B cell (primary cell): ENCODE measurements at regions not wholly inside any gene's neighbourhood (a gene's known extent, or its start where the extent isn't known, plus 50 kb on each side); places are given as distances from the start of the nearest gene placed in this dataset.

ENCODE experiments used
- ATAC-seq: fragments of 200-7000 bp; cut with Tn5 transposase; one replicate; pipeline ENCODE4 v1.10.0; 2021; ENCODE audit warnings: low read depth, mild to moderate bottlenecking, moderate number of reproducible peaks, moderate library complexity
- CTCF ChIA-PET: fragments of 350-600 bp; sonication (Branson Sonifier 250); formaldehyde crosslinking; loops from one replicate; lab custom pipeline; 2021; ENCODE audit warnings: antibody characterized with exemption, inconsistent platforms; lab: Charles Lee
- POLR2A ChIA-PET: fragments of 350-600 bp; sonication (Branson Sonifier 250); formaldehyde crosslinking; loops from one replicate; lab custom pipeline; 2021; ENCODE audit warnings: antibody characterized with exemption; lab: Charles Lee
- DNase-seq: peaks from one replicate; pipeline ENCODE4 v3.0.0; 2013
- H2AFZ ChIP-seq: 2 replicates; pipeline ENCODE4 v1.6.1; 2012; ENCODE audit warnings: mild to moderate bottlenecking, low read depth, low read length; ENCODE audit not compliant: insufficient read depth, poor library complexity, severe bottlenecking
- H3K27ac ChIP-seq, 2 donors: 1 replicate in 1 of 2; 2 replicates in 1 of 2; pipeline ENCODE4 v1.5.1; 2012 to 2013; ENCODE audit warnings: low read length in 2 of 2, mild to moderate bottlenecking in 2 of 2, moderate library complexity in 1 of 2
- H3K27me3 ChIP-seq, 4 experiments: fragments of 200-600 bp in 1 of 4; sonication (generic) in 1 of 4; replicated peaks in 1 of 4; 1 replicate in 2 of 4; 2 replicates in 2 of 4; pipeline versions ENCODE4 v1.6.1 to v1.7.0; 2013 to 2016; ENCODE audit warnings: low read length in 3 of 4, mild to moderate bottlenecking in 2 of 4, mixed read lengths in 1 of 4, moderate library complexity in 1 of 4; ENCODE audit not compliant: insufficient read depth in 4 of 4, control insufficient read depth in 3 of 4; ENCODE audit errors: control extremely low read depth in 1 of 4
- H3K36me3 ChIP-seq, 2 experiments: replicated peaks in 1 of 2; 1 replicate in 1 of 2; 2 replicates in 1 of 2; pipeline versions ENCODE4 v1.6.1 to v1.7.1; 2013; ENCODE audit warnings: low read length in 1 of 2; ENCODE audit not compliant: insufficient read depth in 2 of 2, control insufficient read depth in 1 of 2; ENCODE audit errors: control extremely low read depth in 1 of 2, extremely low read depth in 1 of 2
- H3K4me1 ChIP-seq, 2 donors: fragments of 200-600 bp in 1 of 2; sonication (generic) in 1 of 2; 1 replicate in 1 of 2; 2 replicates in 1 of 2; pipeline versions ENCODE4 v1.5.1 to v1.6.1; 2013 to 2017; ENCODE audit warnings: low read length in 2 of 2; ENCODE audit not compliant: control insufficient read depth in 2 of 2, insufficient read depth in 2 of 2
- H3K4me2 ChIP-seq: replicated peaks from 2 replicates; pipeline ENCODE3; 2012; ENCODE audit warnings: mild to moderate bottlenecking, low read depth, low read length; ENCODE audit not compliant: poor library complexity, severe bottlenecking
- H3K4me3 ChIP-seq, 5 experiments: fragments of 200-600 bp in 1 of 5; sonication (generic) in 1 of 5; 1 replicate in 3 of 5; 2 replicates in 2 of 5; pipeline versions ENCODE4 v1.5.1 to v1.7.0; 2011 to 2016; ENCODE audit warnings: low read length in 4 of 5, mild to moderate bottlenecking in 4 of 5, low read depth in 2 of 5, control low read depth in 1 of 5, moderate library complexity in 1 of 5; ENCODE audit not compliant: insufficient read depth in 1 of 5; ENCODE audit errors: control extremely low read depth in 1 of 5, extremely low read depth in 1 of 5
- H3K79me2 ChIP-seq: fragments of 200-600 bp; sonication (generic); one replicate; pipeline ENCODE4 v1.6.0; 2016; ENCODE audit warnings: low read length; ENCODE audit not compliant: control insufficient read depth, insufficient read depth
- H3K9ac ChIP-seq: fragments of 200-600 bp; sonication (generic); 2 replicates; pipeline ENCODE4 v1.6.1; 2017; ENCODE audit warnings: mild to moderate bottlenecking, low read length, moderate library complexity
- H3K9me3 ChIP-seq, 3 donors: one replicate each; pipeline versions ENCODE4 v1.6.1 to v1.7.1; 2013; ENCODE audit warnings: low read length in 2 of 3; ENCODE audit not compliant: control insufficient read depth in 2 of 3, insufficient read depth in 1 of 3; ENCODE audit errors: control extremely low read depth in 1 of 3
- H4K20me1 ChIP-seq: 2 replicates; pipeline ENCODE4 v1.6.0; 2012; ENCODE audit warnings: mild to moderate bottlenecking, low read length; ENCODE audit not compliant: insufficient read depth, control insufficient read depth, poor library complexity, severe bottlenecking
- H3K27ac Mint-ChIP-seq: one replicate; pipeline ENCODE4 v1.8.0; 2021; ENCODE audit warnings: mixed read lengths
- H3K27me3 Mint-ChIP-seq: one replicate; pipeline ENCODE4 v1.8.0; 2021; ENCODE audit warnings: mixed read lengths
- H3K4me1 Mint-ChIP-seq: one replicate; pipeline ENCODE4 v1.8.0; 2021; ENCODE audit warnings: mixed read lengths
- H3K4me3 Mint-ChIP-seq: one replicate; pipeline ENCODE4 v1.8.0; 2021; ENCODE audit warnings: mixed read lengths
- H3K9me3 Mint-ChIP-seq: one replicate; pipeline ENCODE4 v1.8.0; 2022; ENCODE audit warnings: mixed read lengths; ENCODE audit not compliant: insufficient read depth
- CTCF ChIP-seq: fragments of 200-600 bp; IDR thresholded peaks from one replicate; pipeline ENCODE4 v1.8.0; 2022; ENCODE audit warnings: antibody characterized with exemption, mild to moderate bottlenecking
- EZH2 ChIP-seq: IDR thresholded peaks from 2 replicates; pipeline ENCODE4 v1.6.1; 2012; ENCODE audit warnings: borderline replicate concordance, low read depth, mild to moderate bottlenecking, moderate library complexity, low read length; ENCODE audit not compliant: insufficient read depth, poor library complexity, severe bottlenecking
- WGBS: methylation state at CpG from one replicate; pipeline ENCODE4 v1.1.5; 2013; ENCODE audit warnings: missing lambda C conversion rate; ENCODE audit not compliant: insufficient coverage; 5-methylcytosine and 5-hydroxymethylcytosine counted together
- intact Hi-C: fragments of 100-400 bp; cut with micrococcal nuclease; formaldehyde crosslinking; loops from one replicate; pipeline ENCODE4 v1.10.0; 2022

DNA sequence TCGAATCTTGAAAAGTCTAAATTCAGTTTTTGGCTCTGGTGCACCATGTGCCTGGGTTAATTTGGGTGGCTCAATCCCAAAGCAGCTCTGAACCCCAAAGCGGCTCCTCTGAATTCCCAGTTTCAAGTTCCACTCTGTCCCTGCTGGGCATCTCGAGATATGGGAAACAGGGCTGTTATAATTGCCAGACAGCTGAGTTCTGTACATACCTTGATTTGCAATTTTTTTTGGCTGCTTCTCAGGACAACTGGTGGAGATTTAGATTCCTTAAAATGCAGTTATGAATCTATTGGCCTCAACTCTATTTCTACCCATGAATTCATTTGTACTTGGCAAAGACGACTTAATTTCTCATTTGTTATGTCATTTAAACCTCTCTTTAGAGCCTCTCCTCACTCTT is 808.5 kb downstream of the TLE4 start:
- Histone ChIP-seq H4K20me1 (no peaks in the 10 kb centered on the region), H3K79me2 (no peaks in the 10 kb centered on the region), H3K27me3 (no peaks in the 10 kb centered on the region), H3K9me3 (no peaks in the 10 kb centered on the region), H3K9ac (no peak overlapping the region), H3K4me2 (no peak overlapping the region), H3K4me3 (no peak overlapping the region), H2AFZ (no peak overlapping the region), H3K36me3 (no peaks in the 10 kb centered on the region), H3K4me1 (peaks cover 0 to 7% of the 10 kb centered on the region in 2 donors), H3K27ac (no peak overlapping the region)
- no peak for ATAC-seq
- Mint-ChIP-seq H3K27me3 (no peaks in the 10 kb centered on the region), H3K9me3 (no peaks in the 10 kb centered on the region), H3K4me3 (no peak overlapping the region), H3K27ac (no peak overlapping the region), H3K4me1 (peaks cover 13% of the 10 kb centered on the region)
- no peak for DNase-seq
- 88% methylated on average over 3 of the region's 4 CpGs for WGBS
- ChIA-PET POLR2A (no interaction called here), CTCF (no interaction called here)
- no peak for TF ChIP-seq EZH2
- TF ChIP-seq CTCF, result no peak
- intact Hi-C loops, result no loop called here

- TF ChIP-seq CTCF (no peak), EZH2 (no peak)
- Histone ChIP-seq H3K79me2 (no peaks in the 10 kb centered on the region), H3K9ac (no peak overlapping the region), H3K4me3 (no peak overlapping the region), H3K36me3 (no peaks in the 10 kb centered on the region), H2AFZ (no peak overlapping the region), H3K27me3 (no peaks in the 10 kb centered on the region), H4K20me1 (no peaks in the 10 kb centered on the region), H3K4me2 (no peak overlapping the region), H3K9me3 (no peaks in the 10 kb centered on the region), H3K27ac (no peak overlapping the region), H3K4me1 (peaks cover 0 to 7% of the 10 kb centered on the region in 2 donors)
- WGBS, result no CpG with 5 or more reads among the region's 5 CpGs
- Mint-ChIP-seq H3K9me3 (no peaks in the 10 kb centered on the region), H3K4me1 (peaks cover 13% of the 10 kb centered on the region), H3K4me3 (no peak overlapping the region), H3K27ac (no peak overlapping the region), H3K27me3 (no peaks in the 10 kb centered on the region)
- ChIA-PET POLR2A (no interaction called here), CTCF (no interaction called here)
- ATAC-seq (no peak), DNase-seq (no peak)
- intact Hi-C loops, result no loop called here
Observed at GRCh38 chr9:80378669-80379293, 807.0 kb downstream of the TLE4 start.
